ENCODE measurements at regions not wholly inside any gene's neighbourhood (a gene's known extent, or its start where the extent isn't known, plus 50 kb on each side); places are given as distances from the start of the nearest gene placed in this dataset.

DNA sequence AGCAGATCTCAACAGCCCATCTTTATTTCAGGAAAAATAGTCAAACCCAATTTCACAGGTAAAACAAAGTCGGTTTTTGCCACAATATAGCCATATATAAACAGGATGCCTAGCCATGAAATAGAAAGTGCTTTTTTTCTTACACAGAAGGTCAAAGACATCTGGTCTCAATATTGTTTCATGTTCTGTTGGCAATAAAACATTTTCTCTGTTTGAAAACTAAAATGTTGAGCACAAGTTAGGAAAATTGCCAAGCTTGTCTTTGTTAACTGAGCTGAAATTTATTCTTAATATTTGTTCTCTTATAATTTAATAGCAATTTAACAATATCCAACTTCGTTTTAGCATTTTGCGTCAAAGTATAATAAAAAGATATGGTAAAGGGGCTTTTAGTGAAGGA, 673.4 kb downstream of the DTWD2 start:
- H3K27ac ChIP-seq = no peak overlapping the region
- TF ChIP-seq ZFX (IDR thresholded peaks at IDR 0.05; ENCODE audit: borderline replicate concordance) = no peak
- TF ChIP-seq, protein P1, sequence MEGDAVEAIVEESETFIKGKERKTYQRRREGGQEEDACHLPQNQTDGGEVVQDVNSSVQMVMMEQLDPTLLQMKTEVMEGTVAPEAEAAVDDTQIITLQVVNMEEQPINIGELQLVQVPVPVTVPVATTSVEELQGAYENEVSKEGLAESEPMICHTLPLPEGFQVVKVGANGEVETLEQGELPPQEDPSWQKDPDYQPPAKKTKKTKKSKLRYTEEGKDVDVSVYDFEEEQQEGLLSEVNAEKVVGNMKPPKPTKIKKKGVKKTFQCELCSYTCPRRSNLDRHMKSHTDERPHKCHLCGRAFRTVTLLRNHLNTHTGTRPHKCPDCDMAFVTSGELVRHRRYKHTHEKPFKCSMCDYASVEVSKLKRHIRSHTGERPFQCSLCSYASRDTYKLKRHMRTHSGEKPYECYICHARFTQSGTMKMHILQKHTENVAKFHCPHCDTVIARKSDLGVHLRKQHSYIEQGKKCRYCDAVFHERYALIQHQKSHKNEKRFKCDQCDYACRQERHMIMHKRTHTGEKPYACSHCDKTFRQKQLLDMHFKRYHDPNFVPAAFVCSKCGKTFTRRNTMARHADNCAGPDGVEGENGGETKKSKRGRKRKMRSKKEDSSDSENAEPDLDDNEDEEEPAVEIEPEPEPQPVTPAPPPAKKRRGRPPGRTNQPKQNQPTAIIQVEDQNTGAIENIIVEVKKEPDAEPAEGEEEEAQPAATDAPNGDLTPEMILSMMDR (IDR thresholded peaks at IDR 0.05) = no peak

DNA sequence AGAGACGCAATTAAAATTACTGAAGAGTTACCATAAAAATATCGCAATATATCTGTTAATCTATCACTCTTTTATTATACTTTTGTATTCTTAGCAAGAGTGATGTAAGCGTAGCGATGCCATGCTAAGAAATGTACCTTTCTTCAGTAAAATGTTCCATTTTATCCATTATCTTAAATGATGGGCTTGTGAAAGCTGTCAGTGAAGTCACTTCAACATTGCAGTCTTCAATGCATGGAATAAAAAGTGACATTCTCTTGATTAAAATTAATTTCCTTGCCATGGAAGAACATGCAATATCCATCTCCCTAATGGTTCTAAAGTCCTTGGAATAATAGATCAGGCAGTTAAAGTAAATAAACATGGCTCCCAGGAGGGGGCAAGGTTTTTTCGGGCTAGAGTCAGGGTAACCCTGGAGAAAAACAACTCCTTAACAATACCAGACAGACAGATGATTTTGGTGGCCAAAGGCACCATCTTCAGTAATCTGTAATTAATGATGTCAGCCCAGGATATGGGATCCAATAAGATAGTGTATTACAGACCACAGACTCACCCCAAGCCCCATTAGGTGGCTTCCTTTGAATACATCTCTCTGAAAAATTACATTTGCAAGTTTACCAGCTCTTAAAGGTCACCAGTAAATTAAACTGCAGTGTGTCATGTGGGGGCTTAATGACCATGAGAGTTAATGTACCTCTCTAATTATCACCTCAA, 677.1 kb downstream of the DTWD2 start:
- TF ChIP-seq ZFX (IDR thresholded peaks at IDR 0.05; ENCODE audit: borderline replicate concordance) = no peak
- TF ChIP-seq, protein P1 (IDR thresholded peaks at IDR 0.05) = no peak
- no peak overlapping the region for H3K27ac ChIP-seq

DNA sequence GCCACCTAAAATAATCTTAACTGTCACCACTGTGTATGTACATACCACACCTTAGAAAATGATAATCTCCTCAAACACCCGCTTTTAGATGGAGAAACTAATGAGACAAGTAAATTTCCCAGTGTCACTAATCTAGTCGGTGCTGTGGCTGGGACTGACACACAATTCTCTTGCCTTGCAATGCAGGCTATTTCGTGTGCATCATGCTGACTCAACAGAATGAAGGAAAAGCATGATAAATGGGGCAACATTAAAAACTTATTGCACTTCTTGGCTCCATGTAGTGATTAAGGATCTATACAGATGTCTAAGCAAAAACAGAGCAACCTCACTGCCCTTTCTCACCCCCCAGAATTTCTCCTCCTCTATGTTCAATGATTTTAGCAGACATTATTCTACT, 677.9 kb downstream of the DTWD2 start:
- TF ChIP-seq, protein P1 (IDR thresholded peaks at IDR 0.05) = no peak
- TF ChIP-seq ZFX (IDR thresholded peaks at IDR 0.05; ENCODE audit: borderline replicate concordance) = no peak

DNA sequence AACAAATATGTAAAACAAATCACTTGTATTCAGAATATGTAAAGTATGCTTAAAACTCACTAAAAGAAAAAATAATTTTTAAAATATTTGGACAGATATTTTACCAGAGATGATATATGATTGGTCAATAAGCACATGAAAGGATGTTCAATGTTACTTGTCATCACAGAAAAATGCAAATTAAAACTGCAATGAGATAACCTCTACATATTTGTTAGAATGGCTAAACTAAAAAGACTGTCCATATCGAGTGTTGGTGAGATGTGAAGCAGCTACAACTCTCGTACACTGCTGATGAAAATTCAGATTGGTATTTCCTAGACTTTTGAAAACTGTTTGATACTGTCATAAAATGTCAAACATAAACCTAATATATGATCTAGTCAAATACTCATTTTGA, 685.1 kb downstream of the DTWD2 start:
- no peak for TF ChIP-seq ZFX (IDR thresholded peaks at IDR 0.05; ENCODE audit: borderline replicate concordance)
- TF ChIP-seq, protein P1 (IDR thresholded peaks at IDR 0.05) = no peak
- no peak overlapping the region for H3K27ac ChIP-seq

More for the DNA sequence above, 677.9 kb downstream of the DTWD2 start:
- H3K27ac ChIP-seq = no peak overlapping the region

DNA sequence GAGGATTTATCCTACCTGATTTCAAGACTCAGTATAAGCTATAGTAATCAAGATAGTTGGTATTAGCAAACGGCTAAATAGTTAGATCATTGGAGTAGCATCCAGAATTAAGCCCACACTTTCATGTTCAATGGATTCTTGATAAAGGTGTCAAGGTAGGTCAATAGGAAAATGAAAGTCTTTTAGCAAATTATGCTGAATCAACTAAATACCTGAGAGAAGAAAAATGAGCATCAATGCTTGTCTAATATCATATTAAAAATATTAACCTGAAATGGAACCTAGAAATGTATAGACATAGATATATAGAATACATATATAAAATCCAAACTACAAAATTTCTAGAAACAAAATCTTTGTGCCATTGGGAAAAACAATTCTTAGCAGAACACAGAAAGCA, 685.6 kb downstream of the DTWD2 start:
- H3K27ac ChIP-seq = no peak overlapping the region
- TF ChIP-seq, protein P1 (IDR thresholded peaks at IDR 0.05) = no peak
- TF ChIP-seq ZFX (IDR thresholded peaks at IDR 0.05; ENCODE audit: borderline replicate concordance) = no peak

DNA sequence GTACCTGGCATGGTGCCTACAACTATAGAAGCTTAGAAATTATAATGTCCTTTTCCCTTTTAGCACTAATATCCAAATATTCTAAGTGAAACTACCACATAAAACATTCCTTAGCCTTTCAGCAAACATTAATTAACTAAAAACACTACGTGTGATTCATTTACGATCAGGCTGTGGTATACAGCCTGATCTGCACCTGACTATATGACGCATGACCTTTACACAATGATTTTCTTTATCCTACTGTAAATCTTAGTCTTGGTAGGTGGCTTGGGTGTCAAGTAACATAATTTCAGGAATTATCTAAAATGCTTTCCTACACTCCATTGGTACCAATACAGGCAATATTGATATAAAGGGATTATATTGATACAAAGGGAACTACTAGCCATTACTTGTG, 686.7 kb downstream of the DTWD2 start:
- TF ChIP-seq, protein P1 (IDR thresholded peaks at IDR 0.05) = no peak
- no peak for TF ChIP-seq ZFX (IDR thresholded peaks at IDR 0.05; ENCODE audit: borderline replicate concordance)
- H3K27ac ChIP-seq = no peak overlapping the region

DNA sequence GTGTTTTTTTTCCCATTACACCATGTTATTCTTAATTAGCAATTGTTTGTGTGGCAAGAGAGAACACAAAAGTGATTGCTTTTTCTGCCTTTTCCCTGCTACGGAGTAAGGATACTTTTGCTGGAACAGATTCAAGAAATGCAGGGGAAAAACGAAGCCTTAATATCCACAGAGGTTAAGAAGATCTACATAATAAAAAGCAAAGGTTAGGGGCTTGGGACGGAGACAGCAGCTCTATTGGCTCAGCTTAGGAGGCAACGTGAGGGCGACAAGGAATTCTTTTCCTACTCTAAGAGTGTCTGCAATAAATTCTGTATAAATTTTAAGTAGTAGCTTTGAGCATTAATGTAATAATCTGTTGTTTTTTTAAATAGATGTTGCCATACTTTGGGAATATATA, 693.3 kb downstream of the DTWD2 start:
- H3K27ac ChIP-seq = no peak overlapping the region

More for the DNA sequence above, 693.3 kb downstream of the DTWD2 start:
- no peak for TF ChIP-seq ZFX (IDR thresholded peaks at IDR 0.05; ENCODE audit: borderline replicate concordance)
- TF ChIP-seq, protein P1 (IDR thresholded peaks at IDR 0.05) = no peak

Measured in 22Rv1 (cell line).